C4-2B (cell line): ENCODE measurements at regions not wholly inside any gene's neighbourhood (a gene's known extent, or its start where the extent isn't known, plus 50 kb on each side); places are given as distances from the start of the nearest gene placed in this dataset.
"Not testable (repeated sequence)": the region's sequence is repeated elsewhere in the genome, so short reads cannot be mapped to it uniquely, and the experiment has no call there.

ENCODE experiments used
- H3K27ac ChIP-seq: fragments of 450-650 bp; 2 replicates; pipeline ENCODE4 v1.5.1; 2017

GRCh38 chr4:49560883-49561282 is 574.8 kb downstream of the CWH43 start:
- not testable (repeated sequence) for H3K27ac ChIP-seq

GRCh38 chr4:49570248-49570647 is 584.2 kb downstream of the CWH43 start:
- H3K27ac ChIP-seq = not testable (repeated sequence)

GRCh38 chr4:49573666-49574215 is 587.7 kb downstream of the CWH43 start:
- not testable (repeated sequence) for H3K27ac ChIP-seq

GRCh38 chr4:49575250-49575649 is 589.2 kb downstream of the CWH43 start:
- not testable (repeated sequence) for H3K27ac ChIP-seq

GRCh38 chr4:49578371-49578770 is 592.3 kb downstream of the CWH43 start:
- H3K27ac ChIP-seq = not testable (repeated sequence)

GRCh38 chr4:49578899-49579298 is 592.8 kb downstream of the CWH43 start:
- not testable (repeated sequence) for H3K27ac ChIP-seq

GRCh38 chr4:49580166-49580565 is 594.1 kb downstream of the CWH43 start:
- H3K27ac ChIP-seq = not testable (repeated sequence)

GRCh38 chr4:49588401-49588800 is 602.3 kb downstream of the CWH43 start:
- not testable (repeated sequence) for H3K27ac ChIP-seq

- H3K27ac ChIP-seq = not testable (repeated sequence)
Observed at GRCh38 chr4:49618436-49618835, 632.4 kb downstream of the CWH43 start.

GRCh38 chr4:49626478-49626877 is 640.4 kb downstream of the CWH43 start:
- not testable (repeated sequence) for H3K27ac ChIP-seq
